ENCODE measurements at regions not wholly inside any gene's neighbourhood (a gene's known extent, or its start where the extent isn't known, plus 50 kb on each side); places are given as distances from the start of the nearest gene placed in this dataset.
"Not testable (repeated sequence)": the region's sequence is repeated elsewhere in the genome, so short reads cannot be mapped to it uniquely, and the experiment has no call there.

DNA sequence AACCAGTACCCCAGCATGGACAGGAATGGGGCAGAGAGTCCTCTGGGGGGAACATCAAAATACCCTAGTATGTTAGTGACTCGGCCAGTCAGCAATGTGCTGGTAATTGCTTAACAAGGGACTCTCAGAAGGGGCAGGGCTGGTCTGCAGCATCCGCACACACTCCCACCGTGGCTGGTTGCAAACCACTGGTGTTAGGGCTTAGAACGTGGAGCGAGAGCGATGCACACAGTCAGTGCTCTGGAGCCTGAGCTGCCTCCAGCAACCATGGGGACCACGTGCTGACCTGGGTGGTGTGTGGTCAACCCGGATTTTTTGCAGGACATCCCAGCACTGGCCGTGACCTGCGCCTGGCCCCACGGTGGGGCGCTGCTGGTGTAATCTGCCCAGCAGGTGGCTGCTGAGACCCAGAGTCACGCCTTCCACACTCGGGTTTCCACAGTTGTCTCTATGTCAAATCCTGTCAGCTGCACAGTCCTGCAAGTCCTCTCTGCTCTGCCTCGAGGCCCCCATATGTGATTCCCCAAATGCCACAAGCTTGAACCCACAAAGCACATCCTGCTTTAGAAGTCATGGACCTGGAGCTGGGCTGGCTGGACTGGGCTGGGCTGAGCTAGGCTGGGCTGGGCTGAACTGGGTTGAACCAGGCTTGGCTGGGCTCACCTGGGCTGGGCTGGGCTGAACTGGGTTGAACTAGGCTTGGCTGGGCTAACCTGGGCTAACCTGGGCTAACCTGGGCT is 50.6 kb upstream of the GPC1 start:
- no peaks in the 10 kb centered on the region for H3K9me3 ChIP-seq (replicated peaks)

DNA sequence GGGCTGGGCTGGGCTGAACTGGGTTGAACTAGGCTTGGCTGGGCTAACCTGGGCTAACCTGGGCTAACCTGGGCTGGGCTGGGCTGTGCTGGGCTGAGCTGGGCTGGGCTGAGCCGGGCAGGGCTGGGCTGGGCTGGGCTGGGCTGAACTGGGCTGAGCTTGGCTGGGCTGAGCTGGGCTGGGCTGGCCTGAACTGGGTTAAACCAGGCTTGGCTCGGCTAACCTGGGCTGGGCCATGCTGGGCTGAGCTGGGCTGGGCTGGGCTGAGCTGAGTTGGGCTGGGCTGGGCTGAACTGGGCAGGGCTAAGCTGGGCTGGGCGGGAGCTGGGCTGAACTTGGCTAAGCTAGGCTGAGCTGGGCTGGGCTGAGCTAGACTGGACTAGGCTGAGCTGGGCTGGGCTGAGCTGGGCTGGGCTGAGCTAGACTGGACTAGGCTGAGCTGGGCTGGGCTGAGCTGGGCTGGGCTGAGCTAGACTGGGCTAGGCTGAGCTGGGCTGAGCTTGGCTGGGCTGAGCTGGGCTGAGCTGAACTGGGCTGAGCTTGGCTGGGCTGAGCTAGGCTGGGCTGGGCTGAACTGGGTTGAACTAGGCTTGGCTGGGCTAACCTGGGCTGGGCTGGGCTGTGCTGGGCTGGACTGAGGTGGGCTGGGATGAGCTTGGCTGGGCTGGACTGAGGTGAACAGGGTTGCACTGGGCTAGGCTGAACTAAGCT is 49.9 kb upstream of the GPC1 start:
- not testable (repeated sequence) for DNase-seq (ENCODE audit: low read depth in 1 of 2, low spot score in 2 of 2); H3K27ac ChIP-seq; H3K9me3 ChIP-seq (replicated peaks); H3K4me3 ChIP-seq; H3K27me3 ChIP-seq (replicated peaks)
- Histone ChIP-seq H3K4me1 (replicated peaks) (peaks cover 27% of the 10 kb centered on the region), H3K36me3 (peaks cover 12% of the 10 kb centered on the region; the same call in 1 of the 2 replicates)

More for the DNA sequence above, 50.6 kb upstream of the GPC1 start:
- H3K4me1 ChIP-seq (replicated peaks): peaks cover 25% of the 10 kb centered on the region
- H3K4me3 ChIP-seq: no peak overlapping the region
- H3K27me3 ChIP-seq (replicated peaks): no peaks in the 10 kb centered on the region
- peaks cover 12% of the 10 kb centered on the region; the same call in 1 of the 2 replicates for H3K36me3 ChIP-seq
- no peak for DNase-seq (ENCODE audit: low read depth in 1 of 2, low spot score in 2 of 2)
- H3K27ac ChIP-seq: no peak overlapping the region

All from SJSA1 (cell line).